ENCODE measurements at regions not wholly inside any gene's neighbourhood (a gene's known extent, or its start where the extent isn't known, plus 50 kb on each side); places are given as distances from the start of the nearest gene placed in this dataset.
"Not testable (repeated sequence)": the region's sequence is repeated elsewhere in the genome, so short reads cannot be mapped to it uniquely, and the experiment has no call there.

DNA sequence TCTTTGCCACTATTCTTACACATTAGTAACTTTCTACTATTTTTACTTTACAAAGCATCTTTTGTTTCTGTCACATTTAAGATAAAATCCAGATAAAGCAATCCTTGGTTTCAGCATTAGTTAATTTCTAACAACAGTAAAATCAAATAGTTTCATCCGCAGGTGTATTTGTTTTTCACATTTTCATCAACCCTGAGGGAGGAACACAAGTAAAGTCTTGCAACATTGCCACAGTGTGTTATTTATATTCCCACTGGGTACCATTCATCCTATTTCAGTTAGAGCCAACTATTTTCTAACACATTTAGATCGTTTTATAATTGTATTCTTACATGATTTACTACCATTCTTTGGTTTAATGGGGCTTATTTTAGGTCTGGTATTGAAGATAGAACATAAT lies 908.7 kb upstream of the CITED2 start:
- H3K9me3 ChIP-seq (ENCODE audit: low read length): no peaks in the 10 kb centered on the region
- H3K4me1 ChIP-seq (ENCODE audit: insufficient read depth, low read length): no peaks in the 10 kb centered on the region
- H2AFZ ChIP-seq (ENCODE audit: low read depth, low read length): no peak overlapping the region
- H3K36me3 ChIP-seq (ENCODE audit: insufficient read depth, low read length): no peaks in the 10 kb centered on the region
- no peak overlapping the region for H3K4me3 ChIP-seq (ENCODE audit: low read length)
- no peaks in the 10 kb centered on the region for H3K27me3 ChIP-seq (ENCODE audit: insufficient read depth, low read length)

DNA sequence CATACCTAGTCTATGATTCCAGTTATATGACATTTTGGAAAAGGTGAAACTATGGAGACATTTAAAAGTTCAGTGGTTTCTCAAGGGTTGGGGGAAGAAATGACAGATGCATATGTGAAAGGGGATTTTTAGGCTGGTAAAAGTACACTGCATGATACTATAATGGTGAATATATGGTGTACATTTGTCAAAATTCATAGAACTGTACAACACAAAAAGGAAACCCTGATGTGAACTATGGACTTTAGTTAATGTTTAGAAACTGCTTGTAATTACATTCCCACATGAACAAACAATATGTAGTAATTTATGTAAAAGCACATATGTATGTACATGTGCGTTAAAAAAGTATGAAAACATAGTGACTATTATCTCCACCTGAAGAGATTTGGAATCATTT lies 907.3 kb upstream of the CITED2 start:
- no peak overlapping the region for H3K4me3 ChIP-seq (ENCODE audit: low read length)
- no peaks in the 10 kb centered on the region for H3K4me1 ChIP-seq (ENCODE audit: insufficient read depth, low read length)
- H3K27me3 ChIP-seq (ENCODE audit: insufficient read depth, low read length): no peaks in the 10 kb centered on the region
- H3K36me3 ChIP-seq (ENCODE audit: insufficient read depth, low read length): no peaks in the 10 kb centered on the region
- no peaks in the 10 kb centered on the region for H3K9me3 ChIP-seq (ENCODE audit: low read length)
- H2AFZ ChIP-seq (ENCODE audit: low read depth, low read length): no peak overlapping the region

DNA sequence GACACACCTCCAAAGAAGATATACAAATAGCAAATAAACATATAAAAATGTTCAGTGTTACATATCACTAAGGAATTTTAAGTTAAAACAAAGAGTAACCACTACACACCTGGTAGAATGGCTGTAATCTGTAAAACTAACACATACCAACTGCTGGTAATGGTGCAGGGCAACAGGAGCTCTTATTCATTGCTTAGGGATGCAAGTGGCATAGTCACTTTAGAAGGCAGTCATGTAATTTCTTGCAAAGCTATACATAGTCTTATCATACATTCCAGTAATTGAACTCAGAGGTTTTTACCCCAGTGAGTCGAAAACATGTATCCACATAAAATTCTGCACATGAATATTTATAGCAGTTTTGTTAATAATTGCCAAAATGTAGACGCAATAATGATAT lies 906.8 kb upstream of the CITED2 start:
- no peak overlapping the region for H2AFZ ChIP-seq (ENCODE audit: low read depth, low read length)
- H3K36me3 ChIP-seq (ENCODE audit: insufficient read depth, low read length): no peaks in the 10 kb centered on the region
- no peaks in the 10 kb centered on the region for H3K27me3 ChIP-seq (ENCODE audit: insufficient read depth, low read length)
- H3K4me1 ChIP-seq (ENCODE audit: insufficient read depth, low read length): no peaks in the 10 kb centered on the region
- H3K9me3 ChIP-seq (ENCODE audit: low read length): no peaks in the 10 kb centered on the region
- no peak overlapping the region for H3K4me3 ChIP-seq (ENCODE audit: low read length)

DNA sequence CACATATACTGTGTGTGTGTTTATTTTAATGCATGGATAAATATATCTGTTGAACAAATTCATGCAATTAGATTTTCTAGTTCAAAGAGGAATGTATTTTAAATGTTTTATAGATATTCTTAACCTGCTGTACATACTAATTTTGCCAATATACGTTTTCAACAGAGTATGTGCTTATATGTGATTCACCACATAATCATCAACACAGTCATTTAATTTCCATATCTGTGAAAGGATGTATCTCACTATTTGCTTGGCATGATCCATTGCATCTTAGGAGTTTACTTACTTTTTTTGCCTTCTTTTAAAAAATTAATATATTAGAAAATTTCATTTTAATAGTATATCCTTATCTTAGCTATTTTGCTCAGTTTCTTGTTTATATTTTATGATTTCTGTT lies 902.3 kb upstream of the CITED2 start:
- Histone ChIP-seq H3K9me3 (ENCODE audit: low read length) (no peaks in the 10 kb centered on the region), H2AFZ (ENCODE audit: low read depth, low read length) (no peak overlapping the region), H3K4me3 (ENCODE audit: low read length) (no peak overlapping the region), H3K27me3 (ENCODE audit: insufficient read depth, low read length) (no peaks in the 10 kb centered on the region), H3K4me1 (ENCODE audit: insufficient read depth, low read length) (peaks cover 4% of the 10 kb centered on the region), H3K36me3 (ENCODE audit: insufficient read depth, low read length) (no peaks in the 10 kb centered on the region)

DNA sequence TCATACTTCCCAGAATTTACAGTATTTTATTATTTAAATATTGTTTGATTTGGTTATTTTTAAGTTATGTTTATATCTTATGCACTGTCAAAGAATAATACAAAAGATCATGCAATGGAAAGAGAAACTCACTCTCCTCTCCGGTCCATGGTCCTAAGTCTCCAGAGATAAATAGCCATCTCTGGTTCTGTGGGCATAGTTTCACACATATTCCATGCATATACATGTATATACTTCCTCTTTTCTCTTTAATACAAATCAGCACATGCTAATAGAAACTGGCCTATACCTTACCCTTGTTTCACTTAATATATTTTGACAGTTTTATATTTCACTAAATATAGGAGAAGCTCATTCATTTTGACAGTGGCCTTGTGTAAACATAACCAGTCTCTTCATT lies 901.7 kb upstream of the CITED2 start:
- peaks cover 6% of the 10 kb centered on the region for H3K4me1 ChIP-seq (ENCODE audit: insufficient read depth, low read length)
- H3K4me3 ChIP-seq (ENCODE audit: low read length): no peak overlapping the region
- H3K27me3 ChIP-seq (ENCODE audit: insufficient read depth, low read length): no peaks in the 10 kb centered on the region
- no peaks in the 10 kb centered on the region for H3K9me3 ChIP-seq (ENCODE audit: low read length)
- no peaks in the 10 kb centered on the region for H3K36me3 ChIP-seq (ENCODE audit: insufficient read depth, low read length)
- H2AFZ ChIP-seq (ENCODE audit: low read depth, low read length): no peak overlapping the region

DNA sequence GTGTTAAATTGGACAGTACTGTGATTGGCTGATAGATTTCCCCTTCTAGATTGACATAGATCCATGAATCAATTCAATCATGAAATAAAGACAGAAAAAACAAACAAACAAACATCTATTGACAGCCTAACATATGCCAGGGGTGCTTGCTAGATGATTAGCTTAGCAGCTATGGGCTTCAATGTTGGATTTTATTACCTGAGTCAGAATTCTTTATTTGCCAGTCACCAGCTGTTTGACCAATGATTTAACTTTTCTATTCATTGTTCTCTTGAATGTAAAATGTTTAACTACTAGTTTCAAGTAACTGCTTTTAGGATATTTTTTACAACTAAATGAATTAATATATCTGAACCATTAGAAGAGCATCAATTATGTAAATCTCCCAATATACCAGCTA lies 901.3 kb upstream of the CITED2 start:
- peaks cover 6% of the 10 kb centered on the region for H3K4me1 ChIP-seq (ENCODE audit: insufficient read depth, low read length)
- H2AFZ ChIP-seq (ENCODE audit: low read depth, low read length): no peak overlapping the region
- no peaks in the 10 kb centered on the region for H3K27me3 ChIP-seq (ENCODE audit: insufficient read depth, low read length)
- no peaks in the 10 kb centered on the region for H3K36me3 ChIP-seq (ENCODE audit: insufficient read depth, low read length)
- H3K4me3 ChIP-seq (ENCODE audit: low read length): no peak overlapping the region
- H3K9me3 ChIP-seq (ENCODE audit: low read length): no peaks in the 10 kb centered on the region

DNA sequence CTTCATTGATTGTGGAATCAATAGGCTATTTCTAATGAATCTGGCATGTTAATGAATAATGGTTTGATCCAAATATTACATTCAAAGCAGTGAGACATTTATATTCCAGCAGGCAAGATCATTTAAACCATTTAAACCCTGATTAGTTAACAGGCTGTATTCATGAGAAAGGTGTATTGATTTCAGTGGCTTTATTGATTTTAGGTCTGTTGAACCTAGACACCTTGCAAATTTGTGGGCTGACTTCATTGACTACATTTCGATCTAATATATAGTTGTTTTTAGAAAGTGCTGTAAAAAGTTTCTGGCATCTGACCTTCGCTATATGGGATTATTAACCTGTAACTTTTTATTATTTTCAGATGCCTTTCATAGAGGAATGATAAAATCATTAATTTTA lies 900.1 kb upstream of the CITED2 start:
- H3K9me3 ChIP-seq (ENCODE audit: low read length): no peaks in the 10 kb centered on the region
- H2AFZ ChIP-seq (ENCODE audit: low read depth, low read length): no peak overlapping the region
- peaks cover 6% of the 10 kb centered on the region for H3K4me1 ChIP-seq (ENCODE audit: insufficient read depth, low read length)
- H3K4me3 ChIP-seq (ENCODE audit: low read length): no peak overlapping the region
- no peaks in the 10 kb centered on the region for H3K36me3 ChIP-seq (ENCODE audit: insufficient read depth, low read length)
- no peaks in the 10 kb centered on the region for H3K27me3 ChIP-seq (ENCODE audit: insufficient read depth, low read length)

DNA sequence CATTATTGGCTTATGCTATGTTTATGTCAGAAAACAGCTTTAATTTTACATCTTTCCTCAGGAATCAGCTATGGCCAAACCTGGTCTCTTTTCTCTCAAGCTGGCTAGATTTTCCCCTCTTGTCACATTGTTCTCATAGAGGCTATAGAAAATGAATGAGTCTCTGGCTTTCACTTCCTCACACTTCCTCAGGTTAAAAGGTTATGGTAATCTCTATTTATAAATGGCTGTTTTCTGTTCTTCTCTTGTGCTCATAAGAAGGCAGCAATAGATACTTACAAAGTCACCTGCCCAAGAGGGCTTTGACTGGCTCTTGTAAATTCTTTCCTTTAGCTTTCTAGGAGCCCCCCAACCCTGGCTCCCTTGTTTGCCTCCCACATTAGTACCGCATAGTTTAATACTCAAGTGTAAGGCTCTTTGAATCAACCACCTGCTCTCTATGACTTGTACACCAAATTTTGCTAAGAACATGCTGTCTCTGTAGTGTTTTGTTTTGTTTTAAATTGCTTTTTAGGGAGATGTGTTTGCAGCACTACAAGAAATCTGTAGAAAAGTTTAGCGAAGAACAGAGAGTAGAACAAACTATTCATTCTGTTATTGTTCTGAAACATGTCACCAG lies 897.4 kb upstream of the CITED2 start:
- Histone ChIP-seq H3K36me3 (ENCODE audit: insufficient read depth, low read length) (no peaks in the 10 kb centered on the region), H3K9me3 (ENCODE audit: low read length) (no peaks in the 10 kb centered on the region)

DNA sequence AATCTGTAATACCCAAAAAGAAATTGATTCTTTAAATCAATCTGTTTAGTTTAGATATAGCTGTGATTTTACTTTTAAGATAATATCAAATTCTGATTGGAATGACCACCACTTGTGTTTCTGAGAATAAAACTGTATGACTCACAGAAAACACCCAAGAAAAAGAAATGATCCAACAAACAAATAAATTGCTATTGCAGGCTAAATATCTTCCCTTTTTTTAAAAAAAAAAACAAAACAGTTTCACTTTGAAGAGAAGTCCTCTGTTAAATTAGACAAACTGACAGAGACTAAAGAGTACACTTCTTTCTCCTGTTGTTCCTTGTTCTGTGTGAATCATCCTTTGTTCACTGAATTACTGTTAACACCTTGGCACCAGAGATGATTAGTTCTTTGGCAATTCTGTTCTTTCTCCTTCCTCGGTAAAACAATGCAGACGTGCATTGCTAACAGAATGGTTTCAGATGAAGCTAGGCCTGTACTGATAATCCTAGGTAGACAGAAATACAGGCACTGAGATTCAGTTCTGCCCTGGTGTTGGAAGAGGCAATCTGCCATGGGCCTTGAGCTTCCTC lies 895.2 kb upstream of the CITED2 start:
- Histone ChIP-seq H3K4me3 (ENCODE audit: low read length) (no peak overlapping the region), H3K27me3 (ENCODE audit: insufficient read depth, low read length) (no peaks in the 10 kb centered on the region), H3K36me3 (ENCODE audit: insufficient read depth, low read length) (no peaks in the 10 kb centered on the region), H3K4me1 (ENCODE audit: insufficient read depth, low read length) (peaks cover 6% of the 10 kb centered on the region), H2AFZ (ENCODE audit: low read depth, low read length) (no peak overlapping the region), H3K9me3 (ENCODE audit: low read length) (no peaks in the 10 kb centered on the region)

More for the DNA sequence above, 897.4 kb upstream of the CITED2 start:
- H2AFZ ChIP-seq (ENCODE audit: low read depth, low read length): no peak overlapping the region
- no peaks in the 10 kb centered on the region for H3K27me3 ChIP-seq (ENCODE audit: insufficient read depth, low read length)
- peaks cover 6% of the 10 kb centered on the region for H3K4me1 ChIP-seq (ENCODE audit: insufficient read depth, low read length)
- no peak overlapping the region for H3K4me3 ChIP-seq (ENCODE audit: low read length)

DNA sequence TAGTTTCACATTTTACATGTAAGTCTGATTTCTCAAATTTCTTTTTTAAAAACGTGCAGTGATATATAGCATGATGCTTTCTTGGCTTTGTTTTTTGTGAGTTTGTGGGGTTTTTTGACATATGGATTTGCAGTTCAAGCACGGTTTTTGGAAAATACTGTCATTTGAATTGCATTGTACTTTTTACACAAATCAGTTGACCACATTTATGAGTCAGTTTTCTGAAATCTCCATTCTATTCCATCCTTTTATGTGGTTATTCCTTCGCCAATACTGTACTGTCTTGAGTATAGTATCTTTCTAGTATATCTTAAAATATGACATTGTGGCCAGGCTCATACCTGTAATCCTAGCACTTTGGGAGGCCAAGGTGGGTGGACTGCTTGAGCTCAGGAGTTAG lies 890.0 kb upstream of the CITED2 start:
- Histone ChIP-seq H3K9me3 (ENCODE audit: low read length) (no peaks in the 10 kb centered on the region), H3K4me1 (ENCODE audit: insufficient read depth, low read length) (no peaks in the 10 kb centered on the region), H3K27me3 (ENCODE audit: insufficient read depth, low read length) (no peaks in the 10 kb centered on the region), H3K36me3 (ENCODE audit: insufficient read depth, low read length) (no peaks in the 10 kb centered on the region), H2AFZ (ENCODE audit: low read depth, low read length) (no peak overlapping the region), H3K4me3 (ENCODE audit: low read length) (no peak overlapping the region)

DNA sequence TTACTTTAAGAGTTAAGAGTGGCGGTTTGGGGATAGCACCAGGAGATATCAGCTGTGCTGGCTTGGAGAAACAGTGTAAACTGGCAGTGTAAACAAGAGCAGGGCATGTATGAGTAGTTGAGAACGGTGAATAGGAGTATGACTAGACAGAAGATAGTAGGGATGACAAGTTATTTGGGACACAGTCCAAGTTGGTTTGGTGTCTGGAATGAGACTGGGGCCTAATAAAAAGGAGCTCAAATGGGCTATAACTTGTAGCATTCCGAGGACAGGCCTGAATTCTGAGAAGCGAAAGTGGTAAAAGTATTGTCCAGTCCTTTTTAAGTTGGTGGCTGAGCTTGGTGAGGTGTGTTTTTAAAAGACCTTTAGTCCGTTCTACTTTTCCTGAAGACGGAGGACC lies 883.9 kb upstream of the CITED2 start:
- not testable (repeated sequence) for H3K4me1 ChIP-seq (ENCODE audit: insufficient read depth, low read length); H3K27me3 ChIP-seq (ENCODE audit: insufficient read depth, low read length); H3K4me3 ChIP-seq (ENCODE audit: low read length); H3K9me3 ChIP-seq (ENCODE audit: low read length); H3K36me3 ChIP-seq (ENCODE audit: insufficient read depth, low read length); H2AFZ ChIP-seq (ENCODE audit: low read depth, low read length)

DNA sequence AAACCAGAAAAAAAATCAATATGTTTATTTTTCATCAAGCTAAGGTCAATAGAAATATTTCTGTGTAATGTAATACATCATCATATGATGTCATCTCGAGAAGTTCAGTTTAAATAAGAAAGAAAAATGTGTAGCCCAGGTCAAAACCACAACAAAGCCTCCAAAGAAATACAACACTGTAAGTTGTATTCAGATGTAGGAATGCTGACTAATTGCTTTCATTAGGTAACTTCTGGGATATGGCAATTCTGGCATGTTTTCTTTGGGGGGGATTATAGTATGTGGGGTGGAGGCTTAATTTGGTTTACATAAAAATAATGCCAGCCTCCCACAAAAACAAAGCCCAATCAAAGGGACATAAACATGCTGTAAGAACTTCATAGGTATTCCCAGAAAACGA lies 881.8 kb upstream of the CITED2 start:
- H2AFZ ChIP-seq (ENCODE audit: low read depth, low read length): no peak overlapping the region

DNA sequence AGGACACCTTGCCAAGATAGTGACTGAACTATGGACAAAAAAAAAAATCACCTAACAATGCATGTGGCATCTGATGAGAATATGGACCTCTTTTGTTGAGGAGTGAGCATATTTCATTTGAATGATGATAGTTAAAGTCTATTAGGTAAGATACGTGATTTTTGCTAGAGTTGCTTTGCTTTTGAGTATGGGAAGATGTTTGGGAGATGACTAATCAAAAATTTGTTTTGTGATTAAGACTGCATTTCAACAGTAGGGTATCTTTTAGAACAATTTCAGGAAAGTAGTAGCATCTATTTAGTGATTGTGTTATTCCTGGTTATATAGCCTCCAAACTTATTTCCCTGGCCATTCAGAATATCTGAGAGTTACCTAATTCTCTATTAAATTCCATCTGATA lies 878.6 kb upstream of the CITED2 start:
- no peak overlapping the region for H2AFZ ChIP-seq (ENCODE audit: low read depth, low read length)
- no peaks in the 10 kb centered on the region for H3K27me3 ChIP-seq (ENCODE audit: insufficient read depth, low read length)
- H3K9me3 ChIP-seq (ENCODE audit: low read length): no peaks in the 10 kb centered on the region
- no peaks in the 10 kb centered on the region for H3K4me1 ChIP-seq (ENCODE audit: insufficient read depth, low read length)
- no peaks in the 10 kb centered on the region for H3K36me3 ChIP-seq (ENCODE audit: insufficient read depth, low read length)
- no peak overlapping the region for H3K4me3 ChIP-seq (ENCODE audit: low read length)

More for the DNA sequence above, 881.8 kb upstream of the CITED2 start:
- Histone ChIP-seq H3K4me1 (ENCODE audit: insufficient read depth, low read length) (no peaks in the 10 kb centered on the region), H3K9me3 (ENCODE audit: low read length) (no peaks in the 10 kb centered on the region), H3K36me3 (ENCODE audit: insufficient read depth, low read length) (no peaks in the 10 kb centered on the region), H3K27me3 (ENCODE audit: insufficient read depth, low read length) (no peaks in the 10 kb centered on the region), H3K4me3 (ENCODE audit: low read length) (no peak overlapping the region)

DNA sequence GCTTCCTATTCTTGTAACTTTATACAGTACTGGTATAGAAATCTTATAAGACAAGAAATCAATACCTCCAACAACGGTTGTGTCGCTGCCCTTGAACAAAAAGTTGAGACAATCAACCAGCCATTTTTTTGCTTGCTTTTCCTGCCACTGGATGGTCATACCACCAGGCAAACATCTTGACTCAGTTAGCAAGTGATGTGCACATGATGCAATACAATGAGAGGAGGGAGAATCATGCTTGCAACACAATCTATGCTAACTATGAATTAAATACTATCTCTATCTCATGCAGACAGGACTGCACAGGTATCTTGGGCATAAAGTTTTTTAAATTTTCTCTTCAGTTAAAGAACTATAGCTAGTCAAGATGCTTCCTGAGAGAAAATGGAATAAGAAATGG lies 877.7 kb upstream of the CITED2 start:
- Histone ChIP-seq H3K9me3 (ENCODE audit: low read length) (no peaks in the 10 kb centered on the region), H3K4me1 (ENCODE audit: insufficient read depth, low read length) (no peaks in the 10 kb centered on the region), H2AFZ (ENCODE audit: low read depth, low read length) (no peak overlapping the region), H3K27me3 (ENCODE audit: insufficient read depth, low read length) (no peaks in the 10 kb centered on the region), H3K36me3 (ENCODE audit: insufficient read depth, low read length) (no peaks in the 10 kb centered on the region), H3K4me3 (ENCODE audit: low read length) (no peak overlapping the region)

Data from neuron (in vitro differentiated cells).